GM15510 (cell line): ENCODE measurements at regions not wholly inside any gene's neighbourhood (a gene's known extent, or its start where the extent isn't known, plus 50 kb on each side); places are given as distances from the start of the nearest gene placed in this dataset.

Experiments
- POLR2A ChIP-seq: IDR thresholded peaks from 3 replicates; pipeline ENCODE4 v1.6.1; 2011; ENCODE audit warnings: borderline replicate concordance; ENCODE audit not compliant: insufficient read length; ENCODE audit errors: extremely low read depth

- TF ChIP-seq POLR2A = no peak
These were observed 86.9 kb downstream of the FGF9 start for GRCh38 chr13:21757763-21758162.

- no peak for TF ChIP-seq POLR2A
These were observed 87.6 kb downstream of the FGF9 start for GRCh38 chr13:21758441-21758840.

GRCh38 chr13:21759463-21759862, 88.6 kb downstream of the FGF9 start:
- TF ChIP-seq POLR2A = no peak

- TF ChIP-seq POLR2A = no peak
These were observed 89.0 kb downstream of the FGF9 start for GRCh38 chr13:21759911-21760310.

GRCh38 chr13:21761770-21762169, 90.9 kb downstream of the FGF9 start:
- no peak for TF ChIP-seq POLR2A

GRCh38 chr13:21762512-21762911, 91.6 kb downstream of the FGF9 start:
- no peak for TF ChIP-seq POLR2A

GRCh38 chr13:21767032-21767431, 96.2 kb downstream of the FGF9 start:
- TF ChIP-seq POLR2A = no peak

- TF ChIP-seq POLR2A = no peak
These were observed 100.2 kb downstream of the FGF9 start for GRCh38 chr13:21771075-21771474.

- no peak for TF ChIP-seq POLR2A
These were observed 106.3 kb downstream of the FGF9 start for GRCh38 chr13:21777166-21777565.

- no peak for TF ChIP-seq POLR2A
These were observed 106.9 kb downstream of the FGF9 start for GRCh38 chr13:21777813-21778212.

GRCh38 chr13:21782736-21783135, 111.9 kb downstream of the FGF9 start:
- no peak for TF ChIP-seq POLR2A

- TF ChIP-seq POLR2A = no peak
These were observed 115.1 kb downstream of the FGF9 start for GRCh38 chr13:21785990-21786389.

GRCh38 chr13:21796066-21796465, 125.2 kb downstream of the FGF9 start:
- TF ChIP-seq POLR2A = no peak

GRCh38 chr13:21796775-21797514, 126.1 kb downstream of the FGF9 start:
- TF ChIP-seq POLR2A = no peak

- TF ChIP-seq POLR2A = no peak
These were observed 126.9 kb downstream of the FGF9 start for GRCh38 chr13:21797736-21798135.

GRCh38 chr13:21798181-21798580, 127.3 kb downstream of the FGF9 start:
- no peak for TF ChIP-seq POLR2A

- TF ChIP-seq POLR2A = no peak
These were observed 128.8 kb downstream of the FGF9 start for GRCh38 chr13:21799671-21800070.

GRCh38 chr13:21800837-21801616, 130.2 kb downstream of the FGF9 start:
- TF ChIP-seq POLR2A = no peak
